Stimulated activated CD4-positive, alpha-beta T cell treated with anti-CD3 and anti-CD28 coated beads, Interleukin-2, amount 100 ng/mL, for 24 hours (primary cell): ENCODE measurements at regions not wholly inside any gene's neighbourhood (a gene's known extent, or its start where the extent isn't known, plus 50 kb on each side); places are given as distances from the start of the nearest gene placed in this dataset.
"Not testable (repeated sequence)": the region's sequence is repeated elsewhere in the genome, so short reads cannot be mapped to it uniquely, and the experiment has no call there.

ENCODE experiments used
- DNase-seq, 2 donors: peaks; one replicate each; pipeline ENCODE4 v3.0.0-alpha.2; 2020

DNA sequence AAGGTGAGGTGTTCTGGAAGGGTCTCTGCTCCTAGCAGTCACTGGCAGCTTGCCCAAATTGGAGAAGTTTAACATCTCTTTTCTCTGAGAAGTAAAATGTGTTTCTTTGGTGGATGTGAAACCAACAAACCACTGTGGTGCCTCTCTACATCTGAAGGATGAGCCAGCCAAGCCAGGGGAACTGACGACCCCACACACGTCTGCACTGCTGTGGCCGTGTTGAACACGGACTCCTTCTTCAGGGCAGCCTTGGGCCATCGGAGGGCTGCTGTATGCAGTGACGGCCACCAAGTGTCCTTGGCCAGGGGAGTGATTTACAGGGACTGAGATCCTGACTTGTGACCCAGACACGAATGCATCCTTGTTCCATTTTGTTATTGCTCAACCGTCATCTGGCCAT, 207.8 kb downstream of the ACKR3 start:
- DNase-seq = no peak

DNA sequence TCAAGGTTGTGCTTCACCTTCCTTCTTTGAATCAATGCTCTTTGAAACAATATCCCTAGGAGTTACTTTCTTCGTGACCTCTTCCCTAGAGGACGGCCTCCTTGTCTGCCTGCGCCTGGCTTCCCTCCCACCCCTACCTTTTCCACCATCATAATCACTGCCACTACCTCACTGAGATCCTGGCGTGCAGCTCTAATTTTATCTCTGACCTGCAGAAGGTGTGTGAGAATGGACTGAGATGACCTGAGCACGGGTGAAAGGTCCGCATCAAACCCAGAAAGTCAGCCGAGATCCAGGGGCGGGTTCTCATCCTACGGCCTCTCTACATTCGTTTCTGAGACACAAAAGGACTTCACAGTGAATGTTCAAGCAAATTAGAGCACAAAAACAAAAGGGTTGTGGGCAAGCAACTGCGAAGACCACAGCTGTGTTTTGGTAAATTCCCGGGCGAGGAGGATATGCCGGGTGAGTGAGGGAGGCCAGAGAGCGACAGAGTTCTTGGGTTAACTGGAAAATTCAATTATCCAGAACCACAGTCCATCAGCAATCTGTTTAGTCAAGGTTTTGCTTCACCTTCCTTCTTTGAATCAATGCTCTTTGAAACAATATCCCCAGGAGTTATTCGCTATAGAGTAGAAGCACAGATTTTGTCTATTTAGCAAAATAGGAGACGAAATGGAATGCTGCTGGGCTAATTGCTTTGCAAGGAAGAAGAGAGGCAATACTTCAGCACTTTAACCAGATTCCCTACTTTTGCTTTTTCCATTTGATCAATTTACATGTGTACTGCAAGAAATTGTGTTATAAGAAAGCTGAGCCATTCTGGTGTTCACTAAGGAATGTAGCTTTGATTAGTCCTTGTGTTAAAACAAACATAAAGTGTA, 212.6 kb downstream of the ACKR3 start:
- DNase-seq = no peak

DNA sequence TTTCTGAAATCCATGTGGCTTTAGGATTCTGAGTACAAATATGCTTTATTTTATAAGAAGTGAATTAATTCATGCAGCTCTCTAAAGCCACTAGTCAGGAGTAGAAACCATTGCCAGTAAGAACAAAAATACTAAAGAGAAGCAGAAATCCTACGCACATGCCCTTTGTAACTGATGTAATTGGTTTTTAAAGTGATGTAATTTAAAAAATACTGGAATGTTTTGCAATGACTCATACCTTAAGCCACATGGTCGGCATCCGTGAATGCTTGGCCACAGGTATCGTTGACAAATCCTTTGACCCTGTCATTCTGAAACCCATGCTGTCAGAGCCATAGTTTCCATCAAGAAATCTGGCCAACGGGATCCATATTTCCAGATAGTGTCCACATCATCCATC, 213.3 kb downstream of the ACKR3 start:
- no peak for DNase-seq

DNA sequence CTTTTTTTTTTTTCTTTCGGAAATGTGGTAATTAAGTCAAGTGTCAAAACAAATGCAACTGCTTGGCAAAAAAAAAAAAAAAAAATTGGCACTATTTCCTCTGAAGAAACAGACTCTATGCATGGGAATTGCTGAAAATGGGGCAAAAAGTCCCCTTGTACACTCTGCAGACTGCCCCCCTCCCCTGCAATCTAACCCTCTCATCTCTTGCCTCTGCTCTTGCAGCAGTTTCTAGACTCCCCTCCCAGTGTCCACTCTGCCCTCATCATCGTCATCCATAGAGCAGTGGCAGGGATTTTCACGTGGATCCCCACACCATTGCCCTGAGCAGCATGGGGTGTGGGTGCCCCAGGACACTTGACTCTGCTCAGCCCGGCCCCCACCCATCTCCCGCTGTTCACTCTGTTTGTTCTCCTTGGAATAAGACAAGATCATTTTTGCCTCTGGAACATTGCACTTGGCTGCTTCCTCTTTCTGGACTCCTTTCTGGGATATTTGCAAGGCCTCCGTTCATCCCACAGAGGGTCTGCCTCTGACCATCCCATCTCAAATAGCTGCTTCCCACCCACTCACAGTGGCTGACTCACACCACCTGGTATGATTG, 213.9 kb downstream of the ACKR3 start:
- no peak for DNase-seq

DNA sequence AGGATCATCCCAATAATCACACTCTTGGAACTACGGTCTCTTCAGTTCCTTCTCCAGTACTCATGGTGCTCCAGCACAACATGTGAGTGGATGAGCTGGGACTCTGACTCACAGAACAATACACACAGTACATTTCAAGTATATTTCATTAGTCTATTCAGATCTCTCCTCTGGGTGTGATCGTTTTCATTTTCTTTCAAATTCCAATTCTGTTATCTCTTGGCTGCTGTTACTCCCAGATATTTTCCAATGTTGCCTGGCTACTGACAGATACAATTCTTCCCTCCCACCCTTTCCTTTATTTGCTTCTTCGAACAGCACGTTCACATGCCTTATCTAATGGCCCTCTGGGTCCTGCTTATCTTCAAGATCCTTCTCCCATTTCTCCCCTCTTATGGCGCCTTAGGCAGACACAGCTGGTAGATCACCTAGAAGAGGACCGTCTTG, 216.0 kb downstream of the ACKR3 start:
- no peak for DNase-seq

DNA sequence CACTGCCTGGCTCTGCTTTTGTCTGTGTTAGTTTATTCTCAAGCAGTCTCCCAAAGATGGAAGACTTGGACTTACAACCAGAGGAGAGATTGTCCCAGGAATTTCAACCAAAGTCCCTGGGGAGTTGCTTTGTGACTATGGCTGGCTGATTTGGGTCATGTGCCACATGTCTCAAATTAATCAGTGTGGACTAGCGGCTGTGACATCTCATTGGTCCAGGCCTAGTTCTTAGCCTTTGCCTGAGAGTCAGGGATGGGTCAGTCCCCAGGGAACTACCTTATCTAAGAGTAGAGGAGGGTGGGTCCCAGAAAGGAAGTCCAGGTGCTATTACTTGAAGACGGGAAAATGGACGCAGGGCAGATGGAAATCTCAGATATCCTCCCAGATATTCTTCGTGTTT, 217.1 kb downstream of the ACKR3 start:
- DNase-seq = no peak

DNA sequence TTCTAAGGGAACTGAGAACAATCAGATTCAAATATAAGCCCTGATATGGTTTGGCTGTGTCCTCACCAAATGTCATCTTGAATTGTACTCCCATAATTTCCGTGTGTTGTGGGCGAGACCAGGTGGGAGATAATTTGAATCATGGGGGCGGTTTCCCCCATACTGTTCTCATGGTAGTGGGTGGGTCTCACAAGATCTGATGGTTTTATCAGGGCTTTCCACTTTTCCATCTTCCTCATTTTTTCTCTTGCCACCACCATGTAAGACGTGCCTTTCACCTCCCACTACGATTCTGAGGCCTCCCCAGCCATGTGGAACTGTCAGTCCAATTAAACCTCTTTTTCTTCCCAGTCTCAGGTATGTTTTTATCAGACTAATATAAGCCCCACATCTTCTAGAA, 217.8 kb downstream of the ACKR3 start:
- DNase-seq = not testable (repeated sequence)

DNA sequence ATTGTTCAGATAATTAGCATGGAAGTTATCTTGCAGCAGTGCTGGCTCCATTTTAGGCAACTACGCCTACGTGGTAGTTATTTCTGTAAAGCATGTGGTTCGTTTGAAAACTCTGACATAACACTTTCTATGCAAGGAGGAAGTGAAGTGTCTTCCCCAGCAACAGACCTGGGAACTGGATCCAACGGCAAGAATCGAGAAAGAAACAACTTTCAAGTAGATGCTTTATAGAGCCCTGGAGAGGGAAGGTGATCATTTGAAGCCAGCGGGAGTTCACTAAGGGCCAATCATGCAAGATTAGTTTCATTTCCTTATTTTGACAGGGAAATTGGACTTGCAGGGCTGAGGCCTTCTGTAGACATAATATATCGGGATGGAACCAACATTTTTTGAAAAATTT, 218.3 kb downstream of the ACKR3 start:
- no peak for DNase-seq

DNA sequence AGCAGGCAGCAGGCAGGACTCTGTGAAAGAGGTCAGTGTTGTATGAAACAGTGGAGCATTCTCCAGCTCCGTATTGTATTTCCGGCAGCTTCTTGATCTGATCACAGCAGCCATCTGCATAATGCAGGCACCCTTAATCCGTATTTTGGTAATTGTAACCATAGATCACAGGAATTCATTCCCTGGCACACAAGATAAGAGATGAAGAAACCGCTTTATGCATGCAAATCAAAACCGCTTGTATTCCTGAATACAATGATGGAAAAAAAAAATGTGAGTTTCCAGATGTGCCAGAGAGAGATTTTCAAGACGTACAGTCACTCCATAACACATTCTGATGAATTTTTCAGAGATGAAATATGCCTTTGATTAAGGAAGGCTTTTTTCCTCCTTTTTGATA, 221.3 kb downstream of the ACKR3 start:
- DNase-seq = no peak

DNA sequence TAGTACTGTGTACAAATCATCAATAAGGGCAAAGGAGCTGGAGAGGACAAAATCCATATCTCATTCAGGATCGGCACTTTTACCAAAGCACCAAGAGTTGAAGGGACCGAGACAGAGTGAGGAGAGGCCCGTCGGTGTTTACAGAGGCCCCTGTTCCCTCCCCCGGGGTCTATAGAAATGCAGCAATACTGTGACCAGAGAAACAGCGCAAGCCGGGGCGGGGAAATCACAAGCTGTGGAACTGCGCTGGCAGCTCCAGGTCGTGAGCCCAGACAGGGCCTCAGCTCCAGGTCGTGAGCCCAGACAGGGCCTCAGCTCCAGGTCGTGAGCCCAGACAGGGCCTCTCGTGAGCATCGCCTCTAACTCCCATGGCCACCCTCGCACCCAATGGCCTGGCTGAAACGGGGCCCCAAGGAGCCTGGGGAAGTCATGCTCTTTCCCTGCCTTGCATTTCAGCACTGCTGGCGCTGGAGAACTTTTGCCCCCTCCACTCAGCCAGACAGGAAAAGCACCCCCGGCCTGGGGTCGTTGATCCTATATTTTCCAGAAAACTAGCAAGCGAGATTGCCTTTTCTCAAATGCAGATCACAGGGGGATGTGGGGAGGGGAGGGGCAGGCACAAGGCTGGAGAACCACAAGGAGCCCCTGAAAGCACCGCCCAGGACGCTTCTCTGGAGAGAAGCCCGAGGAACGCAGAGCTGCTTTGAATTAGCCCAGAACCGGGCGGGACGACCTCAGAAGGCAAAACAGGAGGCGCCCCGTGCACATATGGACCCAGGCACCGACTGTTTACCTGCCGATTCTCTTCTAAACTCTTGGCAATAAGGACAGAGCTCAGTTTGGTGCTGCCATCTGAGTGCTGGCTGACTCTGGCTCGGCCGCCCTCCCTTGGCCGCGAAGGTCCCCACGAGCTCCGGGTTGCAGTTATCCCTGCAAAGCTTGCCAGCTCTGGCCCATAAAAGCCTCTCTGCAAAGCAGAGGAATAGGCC, 223.7 kb downstream of the ACKR3 start:
- no peak for DNase-seq

DNA sequence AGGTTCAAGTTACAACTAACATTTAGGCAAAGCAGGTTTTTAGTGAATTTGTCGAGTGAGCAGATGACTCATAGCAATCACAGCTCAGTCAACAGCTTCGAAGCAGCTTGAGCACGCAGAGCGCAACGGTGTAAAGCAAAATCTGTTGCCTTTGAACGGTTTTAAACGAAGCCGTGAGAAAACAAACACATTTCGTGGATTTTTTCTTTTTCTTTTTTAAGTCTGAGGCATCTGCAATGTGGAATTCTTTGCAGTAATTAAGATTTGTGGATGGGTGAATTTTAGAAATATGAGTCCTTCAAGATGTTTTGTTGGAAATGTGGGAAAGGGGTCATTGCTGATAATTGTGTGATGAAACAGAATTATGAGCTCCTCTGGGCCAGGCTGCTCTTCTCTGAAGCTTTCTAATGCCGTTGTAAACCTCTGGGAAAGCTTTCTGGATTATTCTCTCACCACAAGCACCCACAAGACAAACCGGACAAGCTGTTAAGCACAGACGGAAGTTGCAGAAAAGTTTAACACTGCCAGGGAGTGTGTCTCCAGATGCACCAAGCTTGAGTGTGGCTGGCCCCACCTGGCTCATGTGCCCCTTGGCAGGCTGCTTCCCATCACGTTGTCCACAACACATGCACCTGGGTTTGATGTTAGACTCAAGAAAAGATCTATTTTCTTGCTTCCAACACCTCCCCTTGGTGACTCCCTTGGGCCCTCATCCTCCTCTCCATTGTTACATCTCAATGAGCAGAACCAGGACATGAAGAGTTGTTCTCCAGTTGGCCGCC, 224.7 kb downstream of the ACKR3 start:
- no peak for DNase-seq

DNA sequence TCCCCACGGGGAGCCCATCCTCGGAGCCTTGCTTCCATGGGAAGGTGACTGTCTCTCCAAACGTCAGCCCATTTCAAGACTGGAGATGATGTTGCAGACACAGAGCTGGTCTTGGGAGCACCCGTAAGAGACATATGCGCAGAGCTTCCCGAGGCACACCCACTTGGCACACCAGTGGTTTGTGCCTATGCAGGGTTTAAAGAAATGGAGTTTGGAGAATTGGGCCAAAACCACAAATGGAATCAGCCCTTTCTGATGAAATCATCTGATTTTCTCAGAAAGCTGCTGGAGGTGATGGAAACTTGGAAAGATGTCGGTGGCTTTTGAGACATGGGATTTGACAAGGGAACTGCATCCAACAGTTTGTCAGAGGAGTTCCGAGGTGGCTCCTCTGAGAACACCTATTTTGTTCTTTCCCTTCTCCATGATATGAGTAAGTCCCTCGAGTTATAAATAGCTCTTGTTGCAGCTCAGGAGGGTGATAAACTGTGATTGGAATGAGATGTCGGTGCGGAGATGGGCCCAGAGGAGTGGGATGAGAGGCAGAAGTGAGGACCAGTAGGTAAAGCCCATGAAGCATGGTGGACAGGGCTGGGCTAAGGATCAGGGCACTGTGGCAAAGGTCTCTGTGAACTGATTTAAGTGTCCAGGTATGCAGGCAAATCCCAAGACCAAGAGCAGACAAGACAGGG, 225.7 kb downstream of the ACKR3 start:
- no peak for DNase-seq

DNA sequence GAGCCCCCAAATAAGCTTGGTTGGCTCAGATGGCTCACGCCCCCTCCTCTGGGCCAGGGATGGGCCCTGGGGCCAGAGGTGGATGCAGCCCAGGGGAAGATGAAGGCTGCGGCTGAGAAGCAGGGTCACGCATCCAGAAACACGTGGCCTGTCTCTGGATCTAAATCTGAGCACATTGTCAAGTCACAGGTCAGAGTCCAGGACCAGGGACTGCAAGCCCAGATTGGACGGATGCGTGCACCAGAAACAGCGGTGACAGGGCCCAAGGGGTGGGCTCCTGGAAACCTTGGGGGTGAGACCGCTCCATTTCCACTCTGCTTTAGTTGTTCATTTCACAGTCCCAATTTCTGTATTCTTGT, 226.2 kb downstream of the ACKR3 start:
- DNase-seq = no peak

DNA sequence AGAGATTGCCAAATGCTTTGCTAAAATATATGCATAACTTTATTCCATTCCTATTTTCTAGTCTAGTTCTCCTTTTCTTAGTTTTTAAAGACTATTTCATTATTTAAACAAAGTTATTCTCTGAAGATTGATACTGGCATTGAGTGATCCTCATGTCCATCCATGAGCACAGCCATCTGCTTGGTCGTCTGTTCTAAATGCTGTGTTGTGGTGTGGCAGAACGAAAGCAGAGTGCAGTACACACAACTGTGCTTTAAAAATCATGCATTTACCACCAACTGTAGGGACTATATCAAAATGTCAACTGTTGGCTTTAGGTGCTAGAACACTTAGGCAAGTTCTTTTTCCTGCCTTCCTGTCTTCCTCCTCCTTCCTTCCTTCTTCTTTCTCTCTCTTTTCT, 226.6 kb downstream of the ACKR3 start:
- DNase-seq = no peak

DNA sequence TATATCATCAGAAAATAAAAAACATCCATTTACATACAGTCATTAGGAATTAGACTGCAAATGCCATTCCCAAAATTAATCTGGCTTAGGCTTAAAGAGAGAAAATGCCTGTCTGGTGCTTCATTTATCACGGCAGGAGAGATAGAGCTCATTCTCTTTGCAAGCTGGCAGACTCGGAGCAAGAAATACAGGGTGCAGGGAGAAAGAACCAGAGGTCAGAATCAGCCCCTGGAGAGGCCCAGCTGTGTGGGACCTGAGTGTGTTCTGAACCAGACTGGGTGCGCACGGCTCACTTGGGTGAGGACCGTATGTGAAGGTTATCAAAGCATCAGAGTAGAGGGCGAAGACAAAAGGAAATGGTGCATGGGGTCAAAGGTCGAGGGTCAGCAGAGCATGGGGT, 227.8 kb downstream of the ACKR3 start:
- no peak for DNase-seq

DNA sequence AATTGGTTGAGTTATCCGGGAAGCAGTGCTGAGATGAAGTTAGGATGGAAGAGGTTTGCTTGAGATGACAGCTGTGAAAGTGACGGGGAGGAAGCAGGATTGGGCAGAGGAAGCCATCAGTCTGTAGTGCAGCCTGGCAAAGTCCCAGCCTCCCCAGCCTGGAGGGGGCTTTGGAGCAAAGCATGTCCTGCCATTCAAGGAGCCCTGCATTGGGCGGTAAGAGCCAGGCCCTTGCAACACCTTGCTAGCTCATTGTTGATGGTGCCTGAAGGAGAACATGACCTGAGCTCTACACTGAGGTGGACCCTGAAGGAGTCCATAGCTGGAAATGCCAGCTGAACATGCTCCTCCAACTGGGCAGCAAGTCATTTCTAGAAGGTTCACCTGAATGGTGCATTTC, 228.9 kb downstream of the ACKR3 start:
- DNase-seq = no peak

DNA sequence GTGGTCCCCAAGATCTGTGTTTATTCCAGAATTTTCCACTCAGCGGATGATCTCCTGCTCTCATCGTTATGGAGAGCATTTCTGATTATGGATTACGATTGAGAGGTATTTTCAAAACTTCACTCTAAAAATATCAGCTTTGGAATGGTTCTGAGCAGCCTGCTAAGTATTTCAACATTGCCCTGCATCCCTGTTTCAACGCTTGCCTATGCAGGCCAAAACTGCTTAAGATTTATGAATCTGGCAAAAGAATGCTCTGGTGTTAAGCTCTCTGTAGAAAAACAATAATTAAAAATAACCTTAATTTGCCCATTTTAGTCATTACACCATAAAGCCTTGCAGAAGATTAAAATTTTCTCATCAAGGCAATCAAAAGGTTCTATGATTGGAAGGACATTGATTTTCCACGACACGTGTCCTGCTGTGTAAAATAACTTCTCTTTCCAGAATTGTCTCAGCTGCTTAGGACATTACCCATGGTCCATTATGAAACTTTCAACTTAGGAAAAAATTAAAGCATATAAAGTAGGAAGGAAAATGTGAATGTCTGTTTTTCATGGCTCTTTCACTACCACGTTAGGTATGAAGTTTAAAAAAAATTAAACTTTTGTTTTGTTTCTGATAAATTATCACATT, 229.9 kb downstream of the ACKR3 start:
- DNase-seq = no peak

DNA sequence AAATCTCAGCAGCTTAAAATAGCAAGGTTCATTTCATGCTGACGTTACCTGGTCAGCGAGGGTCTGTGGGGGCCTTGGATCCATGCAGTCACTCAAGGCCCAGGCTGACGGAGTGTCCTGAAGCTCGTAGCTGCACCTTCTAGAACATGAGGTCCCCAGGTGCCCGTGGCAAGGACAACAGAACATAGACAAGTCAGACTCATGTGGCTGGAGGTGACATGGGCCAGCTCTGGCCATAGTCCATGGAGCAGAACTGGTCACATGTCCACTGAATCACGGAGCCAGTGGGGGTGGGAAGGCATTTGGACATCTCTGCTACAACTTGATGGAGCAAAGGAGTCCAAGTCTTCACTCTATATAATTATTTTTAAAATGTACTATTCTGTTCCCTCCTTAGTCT, 233.2 kb downstream of the ACKR3 start:
- DNase-seq = no peak

DNA sequence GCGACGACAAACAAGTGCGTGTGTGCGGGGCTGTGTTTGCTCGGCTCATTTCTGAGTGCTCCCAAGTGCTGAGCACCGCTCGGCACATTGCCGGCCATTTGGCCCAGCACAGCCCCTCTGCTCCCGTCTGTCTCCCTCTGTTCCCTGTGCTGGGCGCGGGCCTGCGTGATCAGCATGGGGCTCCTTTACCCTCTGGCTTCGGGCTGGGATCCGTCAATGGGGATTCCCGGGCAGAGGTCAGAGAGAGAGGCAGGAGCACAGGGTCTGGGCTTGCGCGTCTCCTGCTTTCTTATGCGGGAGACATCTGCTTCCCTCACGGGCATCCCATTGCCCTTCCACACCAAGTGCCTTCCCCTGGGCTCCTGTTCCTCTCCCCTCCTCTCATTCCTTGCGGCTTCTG, 234.0 kb downstream of the ACKR3 start:
- DNase-seq = no peak

DNA sequence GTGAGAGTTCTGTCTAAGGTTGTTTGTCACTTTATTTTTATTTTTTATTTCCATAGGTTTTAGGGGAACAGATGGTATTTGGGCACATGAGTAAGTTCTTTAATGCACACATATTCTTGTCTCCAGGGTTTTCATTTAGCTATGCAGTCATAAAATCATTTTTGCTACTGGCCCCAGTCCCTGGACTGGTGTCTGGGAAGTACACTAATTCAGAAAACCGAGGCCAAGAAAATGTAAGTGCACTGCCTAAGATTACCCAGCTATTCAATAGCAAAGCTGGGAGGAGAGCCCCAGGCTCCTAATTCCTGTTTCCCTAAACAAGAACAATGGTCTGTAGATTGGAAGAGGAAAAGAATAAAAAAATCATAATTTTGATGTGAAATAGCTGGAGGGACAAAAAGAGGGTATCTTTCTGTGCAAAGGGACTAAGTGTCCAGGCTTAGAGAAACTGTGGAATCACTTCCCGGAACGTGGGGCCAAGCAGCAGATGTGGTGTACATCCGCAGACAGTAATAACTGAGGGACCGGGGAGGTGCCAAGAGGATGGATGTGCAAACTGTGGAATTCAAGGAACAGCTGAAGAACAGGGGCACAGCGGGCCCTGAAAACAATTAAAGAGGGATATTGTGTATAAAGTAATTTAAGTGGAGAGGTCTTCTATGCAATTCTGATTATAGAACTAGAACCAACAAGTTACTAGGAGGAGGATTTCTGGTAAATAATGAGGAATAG, 236.3 kb downstream of the ACKR3 start:
- no peak for DNase-seq

DNA sequence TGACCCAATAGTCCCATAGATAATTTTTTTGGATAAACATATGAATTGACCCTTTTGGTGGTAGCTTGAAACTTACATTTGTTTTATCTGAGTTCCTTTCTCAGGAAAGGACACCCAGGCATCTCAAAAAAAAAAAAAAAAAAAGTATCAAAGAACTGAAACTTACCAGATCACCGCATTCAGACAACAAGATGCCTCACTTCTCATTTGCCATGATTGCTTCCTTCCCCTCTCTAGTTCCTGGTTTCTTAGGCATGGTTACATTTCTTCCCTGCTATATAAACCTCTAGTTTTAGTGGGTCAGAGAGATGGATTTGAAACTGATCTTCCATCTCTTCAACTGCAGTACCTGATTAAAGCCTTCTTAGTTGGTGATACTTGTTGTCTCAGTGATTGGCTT, 240.1 kb downstream of the ACKR3 start:
- DNase-seq = no peak
